WTC11 (cell line): ENCODE measurements at regions not wholly inside any gene's neighbourhood (a gene's known extent, or its start where the extent isn't known, plus 50 kb on each side); places are given as distances from the start of the nearest gene placed in this dataset.

ENCODE experiments used
- ATAC-seq: fragments of 200-7000 bp; cut with Tn5 transposase; 2 replicates; pipeline ENCODE4 v1.10.0; 2021; ENCODE audit warnings: mild to moderate bottlenecking, moderate library complexity
- CTCF ChIA-PET: fragments of 300-600 bp; sonication (Branson Sonifier 250); formaldehyde crosslinking; loops from one replicate; lab custom pipeline; 2021; ENCODE audit warnings: antibody characterized with exemption; lab: Charles Lee
- POLR2A ChIA-PET: fragments of 350-600 bp; sonication (Branson Sonifier 250); formaldehyde crosslinking; loops from one replicate; lab custom pipeline; 2021; ENCODE audit warnings: antibody characterized with exemption; lab: Charles Lee
- DNase-seq: peaks from one replicate; pipeline ENCODE4 v3.0.0; 2021; ENCODE audit warnings: low spot score
- H3K27ac Mint-ChIP-seq: 2 replicates; pipeline ENCODE4 v1.8.0; 2021; ENCODE audit warnings: mixed read lengths
- H3K27me3 Mint-ChIP-seq: 2 replicates; pipeline ENCODE4 v1.8.0; 2021; ENCODE audit warnings: low read depth, mild to moderate bottlenecking, moderate library complexity, mixed read lengths
- H3K36me3 Mint-ChIP-seq: 2 replicates; pipeline ENCODE4 v1.8.0; 2021; ENCODE audit warnings: mixed read lengths
- H3K4me1 Mint-ChIP-seq: 2 replicates; pipeline ENCODE4 v1.8.0; 2022; ENCODE audit warnings: mixed read lengths
- H3K4me3 Mint-ChIP-seq: 2 replicates; pipeline ENCODE4 v1.8.0; 2021; ENCODE audit warnings: mild to moderate bottlenecking, moderate library complexity, mixed read lengths
- H3K9me3 Mint-ChIP-seq: 2 replicates; pipeline ENCODE4 v1.8.0; 2021; ENCODE audit warnings: mixed read lengths
- AR ChIP-seq: fragments of 250-450 bp; sonication (Bioruptor Pico); IDR thresholded peaks from 2 replicates; pipeline ENCODE4 v1.9.0; 2021; ENCODE audit warnings: mild to moderate bottlenecking
- ARID4B ChIP-seq: sonication (generic); formaldehyde crosslinking; IDR thresholded peaks from 2 replicates; pipeline ENCODE4 v1.8.0; 2023; ENCODE audit warnings: missing genetic modification reagents, mild to moderate bottlenecking, borderline replicate concordance
- ATF2 ChIP-seq: sonication (generic); formaldehyde crosslinking; IDR thresholded peaks from 2 replicates; pipeline ENCODE4 v1.8.1; 2022; ENCODE audit warnings: low read depth, missing genetic modification reagents, borderline replicate concordance
- CBFB ChIP-seq: sonication (generic); formaldehyde crosslinking; IDR thresholded peaks from 2 replicates; pipeline ENCODE4 v1.8.1; 2022; ENCODE audit warnings: mild to moderate bottlenecking, low read depth, missing genetic modification reagents
- ELF4 ChIP-seq: sonication (generic); formaldehyde crosslinking; IDR thresholded peaks from 2 replicates; pipeline ENCODE4 v1.8.1; 2022; ENCODE audit warnings: low read depth, mild to moderate bottlenecking, moderate library complexity, missing genetic modification reagents
- ETV6 ChIP-seq: sonication (generic); formaldehyde crosslinking; IDR thresholded peaks from 2 replicates; pipeline ENCODE4 v1.8.1; 2022; ENCODE audit warnings: mild to moderate bottlenecking, missing genetic modification reagents
- FOXP4 ChIP-seq: sonication (generic); formaldehyde crosslinking; IDR thresholded peaks from 2 replicates; pipeline ENCODE4 v1.8.0; 2022; ENCODE audit warnings: mild to moderate bottlenecking, missing genetic modification reagents
- GTF2I ChIP-seq: fragments of 250-450 bp; sonication (Bioruptor Pico); conservative IDR thresholded peaks from 2 replicates; pipeline ENCODE4 v1.4.0; 2021; ENCODE audit warnings: mild to moderate bottlenecking
- KAT7 ChIP-seq: sonication (generic); formaldehyde crosslinking; IDR thresholded peaks from 2 replicates; pipeline ENCODE4 v1.8.1; 2023; ENCODE audit warnings: missing genetic modification reagents, mild to moderate bottlenecking, borderline replicate concordance
- MAX ChIP-seq: sonication (generic); formaldehyde crosslinking; IDR thresholded peaks from 2 replicates; pipeline ENCODE4 v1.8.0; 2022; ENCODE audit warnings: mild to moderate bottlenecking, missing genetic modification reagents
- NFYB ChIP-seq: sonication (generic); formaldehyde crosslinking; conservative IDR thresholded peaks from 2 replicates; pipeline ENCODE4 v1.8.0; 2022; ENCODE audit warnings: low read depth, missing genetic modification reagents
- PREB ChIP-seq: sonication (generic); formaldehyde crosslinking; IDR thresholded peaks from 2 replicates; pipeline ENCODE4 v1.8.1; 2022; ENCODE audit warnings: mild to moderate bottlenecking, missing genetic modification reagents, moderate library complexity, borderline replicate concordance
- TEAD1 ChIP-seq: sonication (generic); formaldehyde crosslinking; IDR thresholded peaks from 2 replicates; pipeline ENCODE4 v1.8.0; 2022; ENCODE audit warnings: mild to moderate bottlenecking, missing genetic modification reagents
- USF1 ChIP-seq: sonication (generic); formaldehyde crosslinking; IDR thresholded peaks from 2 replicates; pipeline ENCODE4 v1.8.0; 2022; ENCODE audit warnings: mild to moderate bottlenecking, missing genetic modification reagents
- ZNF317 ChIP-seq: sonication (generic); formaldehyde crosslinking; IDR thresholded peaks from 2 replicates; pipeline ENCODE4 v1.8.1; 2023; ENCODE audit warnings: low read depth, mild to moderate bottlenecking, moderate library complexity, missing genetic modification reagents, borderline replicate concordance
- ZNF532 ChIP-seq: fragments of 250-450 bp; sonication (Bioruptor Pico); IDR thresholded peaks from 2 replicates; pipeline ENCODE4 v1.9.0; 2021; ENCODE audit warnings: mild to moderate bottlenecking, borderline replicate concordance
- ZSCAN18 ChIP-seq: fragments of 250-450 bp; sonication (Bioruptor Pico); IDR thresholded peaks from 2 replicates; pipeline ENCODE4 v2.1.2; 2022; ENCODE audit warnings: mild to moderate bottlenecking, moderate library complexity

- CTCF ChIA-PET = no interaction called here
- peaks cover 43% of the 10 kb centered on the region for H3K9me3 Mint-ChIP-seq
- peak; percentile 26; the same call in 1 of the 2 replicates for ATAC-seq
- no peak overlapping the region for H3K4me3 Mint-ChIP-seq
- H3K4me1 Mint-ChIP-seq = peaks cover 3% of the 10 kb centered on the region; the same call in 1 of the 2 replicates
- no peak overlapping the region for H3K27ac Mint-ChIP-seq
- H3K27me3 Mint-ChIP-seq = no peaks in the 10 kb centered on the region; the same call in 1 of the 2 replicates
- peaks cover 39% of the 10 kb centered on the region for H3K36me3 Mint-ChIP-seq
- no peak for DNase-seq
- POLR2A ChIA-PET = interaction anchor here (0.5 kb wide), 1 partner anchor 86 kb away, joined by 3 read pairs; no protein-coding TSS in a partner anchor
- TF ChIP-seq ZNF317 = no peak
- TF ChIP-seq MAX = no peak
- TF ChIP-seq ETV6 (CRISPR knock-in tag) = no peak
- no peak for TF ChIP-seq TEAD1
- no peak for TF ChIP-seq ATF2 (CRISPR knock-in tag)
- no peak for TF ChIP-seq ZSCAN18 (CRISPR knock-in tag)
- TF ChIP-seq NFYB (CRISPR knock-in tag) = no peak
- TF ChIP-seq KAT7 (CRISPR knock-in tag) = no peak
- TF ChIP-seq ARID4B (CRISPR knock-in tag) = no peak
- no peak for TF ChIP-seq AR (CRISPR knock-in tag)
- no peak for TF ChIP-seq PREB (CRISPR knock-in tag)
- no peak for TF ChIP-seq FOXP4 (CRISPR knock-in tag)
- no peak for TF ChIP-seq USF1 (CRISPR knock-in tag)
- TF ChIP-seq GTF2I (CRISPR knock-in tag) = no peak
- TF ChIP-seq CBFB = no peak
- TF ChIP-seq ELF4 = no peak
- TF ChIP-seq ZNF532 = no peak
Measured at GRCh38 chr14:44379292-44379977, 127.6 kb downstream of the FSCB start.
